ENCODE measurements at regions not wholly inside any gene's neighbourhood (a gene's known extent, or its start where the extent isn't known, plus 50 kb on each side); places are given as distances from the start of the nearest gene placed in this dataset.
"Not testable (repeated sequence)": the region's sequence is repeated elsewhere in the genome, so short reads cannot be mapped to it uniquely, and the experiment has no call there.

GRCh38 chr4:81698538-81699296 lies 227.0 kb upstream of the RASGEF1B start:
- no peak for DNase-seq

- DNase-seq, result no peak
Observed at GRCh38 chr4:81694176-81694913, 222.6 kb upstream of the RASGEF1B start.

GRCh38 chr4:81690871-81691270 lies 219.2 kb upstream of the RASGEF1B start:
- DNase-seq, result no peak

GRCh38 chr4:81688085-81688484 lies 216.4 kb upstream of the RASGEF1B start:
- no peak for DNase-seq

- DNase-seq, result no peak
Observed at GRCh38 chr4:81687471-81687870, 215.8 kb upstream of the RASGEF1B start.

GRCh38 chr4:81685104-81685503 lies 213.4 kb upstream of the RASGEF1B start:
- DNase-seq, result no peak

GRCh38 chr4:81684352-81684751 lies 212.6 kb upstream of the RASGEF1B start:
- DNase-seq, result no peak

- DNase-seq, result no peak
Observed at GRCh38 chr4:81682492-81682891, 210.8 kb upstream of the RASGEF1B start.

GRCh38 chr4:81679315-81679714 lies 207.6 kb upstream of the RASGEF1B start:
- no peak for DNase-seq

- DNase-seq, result no peak
Observed at GRCh38 chr4:81678801-81679200, 207.1 kb upstream of the RASGEF1B start.

- no peak for DNase-seq
Observed at GRCh38 chr4:81676537-81676936, 204.8 kb upstream of the RASGEF1B start.

- no peak for DNase-seq
Observed at GRCh38 chr4:81675791-81676393, 204.2 kb upstream of the RASGEF1B start.

GRCh38 chr4:81673961-81674360 lies 202.3 kb upstream of the RASGEF1B start:
- no peak for DNase-seq

- not testable (repeated sequence) for DNase-seq
Observed at GRCh38 chr4:81668328-81668727, 196.6 kb upstream of the RASGEF1B start.

- no peak for DNase-seq
Observed at GRCh38 chr4:81667539-81667938, 195.8 kb upstream of the RASGEF1B start.

- no peak for DNase-seq
Observed at GRCh38 chr4:81666491-81666890, 194.8 kb upstream of the RASGEF1B start.

- DNase-seq, result no peak
Observed at GRCh38 chr4:81665649-81666048, 193.9 kb upstream of the RASGEF1B start.

- no peak for DNase-seq
Observed at GRCh38 chr4:81665045-81665444, 193.3 kb upstream of the RASGEF1B start.

GRCh38 chr4:81664079-81664478 lies 192.4 kb upstream of the RASGEF1B start:
- no peak for DNase-seq

GRCh38 chr4:81663368-81663767 lies 191.7 kb upstream of the RASGEF1B start:
- no peak for DNase-seq

- no peak for DNase-seq
Observed at GRCh38 chr4:81659051-81659450, 187.3 kb upstream of the RASGEF1B start.

GRCh38 chr4:81652069-81652478 lies 180.4 kb upstream of the RASGEF1B start:
- no peak for DNase-seq

- no peak for DNase-seq
Observed at GRCh38 chr4:81651243-81651899, 179.7 kb upstream of the RASGEF1B start.
